HG02870 (cell line): ENCODE measurements at regions not wholly inside any gene's neighbourhood (a gene's known extent, or its start where the extent isn't known, plus 50 kb on each side); places are given as distances from the start of the nearest gene placed in this dataset.

Experiments
- ATAC-seq: cut with Tn5 transposase; IDR thresholded peaks from one replicate; pipeline ENCODE4 v1.9.1; 2021; ENCODE audit warnings: mild to moderate bottlenecking, moderate library complexity; ENCODE audit not compliant: unreplicated experiment

GRCh38 chr3:159439346-159439745, 549.3 kb upstream of the IL12A start:
- ATAC-seq: no peak

DNA sequence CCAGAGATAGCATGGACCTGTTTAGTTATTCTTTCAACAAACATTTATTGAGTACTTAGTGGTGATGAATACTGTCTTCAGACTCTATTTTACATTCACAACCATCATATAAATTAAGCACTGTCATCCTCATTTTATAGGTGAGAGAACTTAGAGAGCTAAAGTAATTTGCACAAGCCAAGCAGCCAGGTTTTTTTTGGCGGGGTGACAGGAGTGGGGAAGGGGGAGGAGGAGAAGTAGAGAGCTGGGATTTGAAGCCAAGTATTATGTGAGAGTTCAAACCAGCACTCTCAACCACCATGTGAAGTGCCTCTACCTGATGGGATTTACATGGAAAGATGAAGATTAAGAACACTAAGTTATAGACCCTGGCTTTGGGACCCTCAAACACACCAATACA, 547.4 kb upstream of the IL12A start:
- no peak for ATAC-seq

DNA sequence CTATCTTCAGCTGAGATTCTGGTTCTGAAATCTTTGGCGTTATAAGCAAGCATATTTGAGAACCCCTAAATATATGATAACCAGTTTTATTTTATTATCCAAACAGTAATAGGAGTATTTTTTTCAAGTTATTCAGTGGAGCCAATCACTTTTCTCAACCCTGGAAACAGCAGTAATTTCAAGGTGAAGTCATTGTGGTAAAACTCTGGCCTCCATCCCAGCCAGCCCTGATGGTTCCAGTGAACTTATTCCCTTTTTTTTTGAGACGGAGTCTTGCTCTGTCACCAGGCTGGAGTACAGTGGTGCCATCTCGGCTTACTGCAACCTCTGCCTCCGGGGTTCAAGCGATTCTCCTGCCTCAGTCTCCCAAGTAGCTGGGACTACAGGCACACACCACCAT, 545.4 kb upstream of the IL12A start:
- no peak for ATAC-seq

- ATAC-seq: no peak
Observed at GRCh38 chr3:159447841-159448240, 540.8 kb upstream of the IL12A start.

DNA sequence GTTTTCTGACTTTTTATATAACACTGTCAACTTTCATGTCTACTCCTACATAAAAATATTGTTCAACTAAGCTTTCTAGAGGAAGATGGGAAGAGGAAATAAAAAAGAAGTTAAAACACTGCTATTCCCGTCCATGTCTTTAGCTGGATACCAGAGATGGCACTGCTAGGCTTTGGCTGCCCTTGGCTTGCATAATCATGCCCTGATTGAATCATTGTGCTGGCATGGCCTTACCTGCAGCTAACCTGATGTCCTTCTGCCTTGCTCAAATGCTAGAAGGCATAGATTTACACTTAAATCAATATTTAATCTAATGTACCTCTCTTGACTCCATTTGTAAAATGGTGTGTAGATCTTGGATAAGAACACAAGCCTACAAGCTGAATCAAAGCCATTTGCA, 539.7 kb upstream of the IL12A start:
- no peak for ATAC-seq

DNA sequence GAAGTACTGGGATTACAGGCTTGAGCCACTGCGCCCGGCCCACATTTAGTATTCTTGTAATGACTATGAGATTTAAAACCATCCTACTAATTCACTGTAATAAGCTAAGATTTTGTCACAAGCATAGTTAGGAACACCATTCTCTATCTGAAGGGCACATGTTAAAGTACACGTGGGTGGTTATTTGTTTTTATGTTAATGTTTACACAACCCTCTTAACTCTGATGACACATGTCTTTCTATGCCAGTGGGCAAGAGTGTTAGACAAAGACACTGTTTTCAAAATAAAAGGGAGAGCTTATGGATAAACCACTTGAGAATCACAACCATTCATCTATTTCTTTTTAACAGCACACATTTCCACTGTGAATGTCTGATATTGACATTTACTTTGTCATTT, 537.6 kb upstream of the IL12A start:
- no peak for ATAC-seq

DNA sequence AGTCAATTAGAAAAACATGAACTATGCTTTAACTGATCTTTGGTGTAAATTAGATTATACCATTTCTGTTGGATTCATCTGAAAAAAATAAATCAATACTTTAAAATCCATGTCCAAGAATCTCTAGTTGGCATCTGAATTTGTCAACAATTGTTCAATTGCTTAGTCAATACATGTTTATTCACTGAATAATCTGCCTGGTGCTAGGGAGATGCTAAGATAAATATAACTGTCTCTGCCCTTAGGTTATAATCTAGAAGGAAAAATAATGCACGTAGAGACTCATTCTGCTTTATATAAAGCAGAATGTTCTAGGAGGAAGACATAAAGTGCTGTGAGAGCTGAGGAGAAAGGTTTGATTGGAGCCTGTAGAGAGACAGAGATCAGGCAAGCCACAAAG, 537.2 kb upstream of the IL12A start:
- ATAC-seq: no peak

DNA sequence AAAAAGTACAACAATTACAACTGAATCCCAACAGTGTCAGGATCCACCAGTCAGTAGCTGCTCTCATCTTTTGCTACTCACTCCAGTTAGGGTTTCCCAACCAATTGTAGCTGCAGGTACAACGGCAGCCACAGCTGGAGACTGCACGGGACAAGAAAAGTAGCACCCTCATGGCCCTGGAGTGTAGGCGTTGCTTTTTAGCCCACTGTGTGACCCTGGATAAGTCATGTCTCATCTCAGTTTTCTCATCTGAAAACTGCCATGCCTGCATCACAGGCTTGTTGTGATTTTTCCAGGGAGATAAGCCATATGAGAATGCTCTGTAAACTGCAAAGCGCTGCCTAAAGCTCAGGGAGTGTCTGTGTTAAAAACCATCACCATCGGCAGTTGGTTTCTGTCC, 535.6 kb upstream of the IL12A start:
- ATAC-seq: no peak

DNA sequence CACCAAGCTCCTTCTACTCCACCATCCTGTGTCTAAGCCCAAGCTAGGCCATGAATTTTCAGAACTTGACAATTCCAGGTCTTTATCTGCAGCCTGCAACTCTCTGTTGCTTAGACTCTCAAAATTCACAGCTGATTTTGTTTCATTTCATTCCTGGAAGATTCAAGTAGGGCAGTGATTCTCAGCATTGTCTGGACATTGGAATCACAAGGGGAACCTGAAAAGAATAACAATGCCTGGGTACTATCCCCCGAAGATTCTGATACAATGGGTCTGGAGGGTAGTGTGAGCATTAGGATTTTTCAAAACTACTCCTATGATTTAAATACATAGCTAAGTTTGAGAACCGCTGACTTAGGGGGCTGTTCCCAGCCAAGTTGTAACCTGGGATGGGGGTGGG, 534.7 kb upstream of the IL12A start:
- ATAC-seq: no peak

DNA sequence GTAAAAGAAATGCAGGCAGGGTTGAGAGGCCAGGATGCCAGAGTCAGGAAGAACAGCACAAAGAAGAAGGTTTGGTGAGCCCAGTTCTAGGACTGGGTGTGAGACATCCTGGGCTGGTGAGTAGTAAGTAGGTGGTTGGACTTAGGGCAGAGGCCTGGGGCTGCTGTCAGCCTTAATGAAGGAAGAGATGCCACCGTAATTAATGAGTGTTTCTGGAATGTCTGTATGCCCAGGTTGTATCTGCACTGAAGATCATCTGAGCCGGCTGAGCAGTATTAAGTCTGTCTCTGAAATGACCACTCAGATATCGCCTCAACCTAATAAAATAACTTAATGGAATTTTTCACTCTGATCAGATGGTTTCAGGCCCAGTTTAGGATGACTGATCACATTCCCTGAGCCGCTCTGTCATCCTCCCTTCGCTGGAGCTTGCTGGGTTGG, 532.9 kb upstream of the IL12A start:
- no peak for ATAC-seq

- no peak for ATAC-seq
Observed at GRCh38 chr3:159458010-159458409, 530.6 kb upstream of the IL12A start.

DNA sequence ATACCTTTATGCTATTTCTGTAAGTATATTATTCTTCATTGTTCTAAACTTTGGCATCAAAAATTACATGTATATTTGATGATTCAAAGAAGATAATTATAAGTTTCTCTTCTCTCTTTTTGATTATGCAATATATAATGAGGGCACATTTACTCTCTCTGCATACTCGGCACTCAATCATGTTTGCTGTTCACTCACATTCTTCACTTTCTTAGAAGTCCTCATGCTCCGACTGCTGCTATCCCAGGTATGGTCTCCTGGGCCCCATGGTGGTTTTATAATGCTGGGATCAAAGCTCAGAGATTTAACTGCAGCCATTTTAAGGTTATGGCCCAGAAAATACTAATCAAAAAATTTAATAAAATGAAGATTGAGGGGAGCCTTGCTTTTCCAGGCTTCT, 529.7 kb upstream of the IL12A start:
- no peak for ATAC-seq

GRCh38 chr3:159472611-159473010, 516.0 kb upstream of the IL12A start:
- ATAC-seq: no peak

DNA sequence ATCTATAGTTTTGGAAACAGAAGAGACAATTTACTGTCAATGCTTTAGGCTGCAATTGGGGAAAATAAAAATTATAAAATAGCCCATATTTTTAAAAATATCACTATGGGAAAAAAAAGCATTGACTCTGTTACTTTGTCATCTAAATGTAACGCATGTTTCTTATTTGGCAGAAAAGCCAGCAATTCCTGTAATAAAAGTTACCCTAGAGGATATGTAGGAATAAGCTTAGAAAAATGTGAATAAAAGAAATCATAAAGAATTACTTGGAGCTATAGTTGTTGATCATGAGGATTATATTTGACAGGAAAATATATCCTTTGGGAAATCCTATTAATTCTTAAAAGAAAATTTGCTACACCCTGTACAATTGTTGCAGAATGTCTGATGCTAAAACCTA, 515.4 kb upstream of the IL12A start:
- no peak for ATAC-seq

DNA sequence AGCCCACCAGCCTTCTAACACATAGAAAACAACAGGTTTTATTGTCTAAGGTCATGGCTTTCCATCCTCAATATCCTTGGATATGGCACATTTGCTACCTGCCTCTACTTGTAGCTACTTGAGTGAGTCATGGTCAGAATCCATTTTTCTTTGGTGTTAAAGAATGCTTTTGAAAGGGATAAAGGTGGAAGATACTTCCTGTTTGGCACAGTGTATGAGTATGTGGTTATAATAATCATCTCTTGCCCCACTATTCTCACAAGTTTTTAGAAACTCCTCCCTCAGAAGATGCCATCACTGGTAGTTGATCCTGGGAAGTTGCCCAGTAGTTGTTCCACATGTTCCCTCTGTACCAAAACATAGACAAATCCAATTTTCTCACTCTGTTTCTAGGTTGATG, 508.6 kb upstream of the IL12A start:
- ATAC-seq: no peak

DNA sequence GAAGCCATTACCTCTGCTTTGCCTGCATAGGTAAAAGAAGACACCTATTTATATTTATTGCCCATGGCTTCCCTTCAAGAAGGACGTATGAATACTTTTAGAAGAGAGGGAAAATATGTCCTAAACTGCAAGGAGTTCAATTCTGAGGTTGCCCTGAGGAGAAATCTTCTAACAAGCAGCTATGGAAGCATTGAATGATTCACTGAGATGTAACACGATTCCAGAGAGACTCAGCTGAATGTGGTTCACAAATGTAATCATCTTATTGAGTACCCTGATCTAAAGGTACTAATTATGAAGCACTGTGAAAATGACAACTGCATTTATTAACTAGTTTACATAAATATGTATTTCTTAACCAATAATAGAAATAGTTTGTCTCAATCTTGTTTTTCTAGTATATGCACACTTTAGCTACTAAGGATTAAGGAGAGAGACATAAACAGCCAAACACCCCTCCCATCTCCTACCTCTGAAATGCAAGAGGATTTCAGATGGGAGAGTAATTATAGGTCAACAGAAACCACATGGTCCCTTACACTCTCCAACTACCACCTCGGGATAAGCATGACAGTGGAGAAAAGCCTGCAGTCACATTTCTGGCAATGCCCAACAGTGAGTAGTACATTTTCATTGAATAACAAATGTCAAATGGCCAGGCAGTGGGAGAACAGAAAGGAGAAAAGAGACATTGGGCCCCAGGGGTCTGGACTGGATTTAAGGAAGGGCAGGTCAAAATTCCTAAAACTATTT, 506.2 kb upstream of the IL12A start:
- ATAC-seq: no peak

- no peak for ATAC-seq
Observed at GRCh38 chr3:159482994-159483367, 505.7 kb upstream of the IL12A start.

DNA sequence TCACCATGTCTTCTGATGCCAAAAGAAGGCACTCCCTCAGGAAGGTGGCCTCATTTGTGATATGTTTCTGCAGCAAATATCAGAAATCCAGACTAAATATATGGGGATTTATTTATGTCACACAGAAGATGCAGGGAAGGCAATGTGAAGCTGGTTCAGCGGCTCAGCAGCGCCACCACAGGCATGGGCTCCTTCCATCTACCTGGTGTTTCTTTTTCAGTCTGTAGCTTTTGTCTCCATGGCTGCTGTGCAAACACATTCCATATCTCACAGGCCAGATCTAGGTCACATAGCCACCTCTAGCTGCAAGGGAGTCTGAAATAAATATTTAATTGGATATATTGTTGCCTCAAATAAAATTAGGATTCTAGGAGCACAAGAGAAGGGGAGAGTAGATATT, 502.1 kb upstream of the IL12A start:
- ATAC-seq: no peak

DNA sequence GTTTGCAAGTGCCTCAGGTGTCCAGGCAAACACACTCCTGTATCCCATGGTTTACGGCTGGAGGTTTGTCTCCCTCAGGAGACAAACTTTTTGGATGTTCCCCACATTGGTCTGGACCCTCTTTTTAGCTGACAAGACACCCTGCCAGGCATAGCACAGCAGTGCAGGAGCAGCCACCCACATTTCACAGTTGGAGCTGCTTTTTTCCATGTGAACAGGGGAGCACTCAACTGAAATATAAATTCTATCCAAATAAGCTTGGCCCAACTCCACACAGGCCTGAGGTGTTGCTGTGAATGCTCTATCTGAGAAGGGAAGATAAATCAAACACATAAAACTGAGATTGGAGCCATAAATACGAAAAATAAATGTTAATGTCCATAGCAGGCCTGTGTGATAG, 501.3 kb upstream of the IL12A start:
- ATAC-seq: no peak

DNA sequence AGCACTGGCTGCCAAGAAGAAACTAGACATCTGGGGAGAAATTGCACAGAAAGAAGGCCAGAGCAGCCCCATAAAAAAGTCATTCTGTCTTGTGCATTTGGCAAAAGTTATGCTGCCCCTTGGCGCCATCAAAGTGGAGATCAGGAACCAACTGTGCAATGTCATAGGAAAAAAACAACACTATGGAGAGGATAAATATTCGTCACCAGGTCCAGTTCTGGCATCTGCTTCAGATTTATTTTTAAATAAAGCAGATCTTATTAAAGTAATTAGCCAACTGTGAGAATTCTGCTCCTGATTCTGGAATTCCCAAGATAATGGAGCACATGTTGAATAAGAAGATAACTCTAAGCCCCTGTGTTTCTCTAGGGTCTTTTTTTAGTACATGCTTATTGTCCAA, 500.0 kb upstream of the IL12A start:
- ATAC-seq: no peak

DNA sequence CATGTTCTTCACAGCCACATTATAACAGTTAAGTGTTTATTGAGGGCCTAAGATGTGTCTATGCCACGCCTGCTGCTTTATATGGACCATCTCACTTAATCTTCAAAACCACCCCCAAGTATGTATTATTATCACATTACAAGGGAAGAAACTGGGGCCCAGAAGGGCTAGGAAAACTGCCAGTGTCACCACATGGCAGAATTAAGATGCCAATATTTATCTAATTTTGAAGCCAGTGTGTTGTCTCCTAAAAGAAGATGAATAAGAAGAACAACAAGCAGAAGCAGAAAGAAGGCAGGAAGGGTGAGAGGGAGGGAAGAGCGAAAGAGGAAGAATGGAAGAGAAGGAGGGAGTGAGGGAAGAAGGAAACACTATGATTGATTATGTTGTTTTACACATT, 491.3 kb upstream of the IL12A start:
- ATAC-seq: no peak

DNA sequence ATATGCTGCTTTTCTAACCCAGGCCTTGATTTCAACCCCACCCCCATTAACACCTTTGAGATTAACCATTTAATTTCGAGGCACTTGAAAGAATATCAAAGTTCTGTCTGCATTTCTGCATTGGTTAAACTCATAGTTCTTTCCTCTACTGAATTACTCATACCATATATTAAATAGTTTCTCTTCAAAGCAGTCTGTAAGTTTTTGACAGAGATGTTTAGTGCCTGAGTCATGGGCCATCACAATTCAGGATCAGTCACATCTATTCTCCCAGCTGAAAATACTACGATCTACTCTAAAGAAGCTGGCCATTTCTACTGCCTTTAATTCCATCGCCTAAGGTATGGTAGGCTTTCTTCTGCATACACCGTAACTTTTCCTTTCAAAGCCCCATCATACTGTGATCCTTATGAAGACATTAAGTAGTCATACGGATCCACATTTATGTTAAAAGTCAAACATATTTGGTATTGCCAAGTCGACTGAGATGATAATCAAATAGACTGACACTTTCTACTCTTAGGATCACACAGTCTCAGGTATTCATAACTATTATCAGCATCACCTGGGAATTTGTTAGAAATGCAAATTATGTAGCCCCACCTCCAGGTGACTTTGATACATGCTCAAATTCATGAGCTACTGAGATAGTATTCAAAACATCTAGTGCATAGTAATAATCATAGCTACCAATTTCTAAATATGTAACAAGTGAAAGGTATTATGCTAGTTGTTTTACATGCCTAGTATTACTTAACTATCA, 489.4 kb upstream of the IL12A start:
- no peak for ATAC-seq

- no peak for ATAC-seq
Observed at GRCh38 chr3:159501029-159501428, 487.6 kb upstream of the IL12A start.
